ENCODE measurements at regions not wholly inside any gene's neighbourhood (a gene's known extent, or its start where the extent isn't known, plus 50 kb on each side); places are given as distances from the start of the nearest gene placed in this dataset.

DNA sequence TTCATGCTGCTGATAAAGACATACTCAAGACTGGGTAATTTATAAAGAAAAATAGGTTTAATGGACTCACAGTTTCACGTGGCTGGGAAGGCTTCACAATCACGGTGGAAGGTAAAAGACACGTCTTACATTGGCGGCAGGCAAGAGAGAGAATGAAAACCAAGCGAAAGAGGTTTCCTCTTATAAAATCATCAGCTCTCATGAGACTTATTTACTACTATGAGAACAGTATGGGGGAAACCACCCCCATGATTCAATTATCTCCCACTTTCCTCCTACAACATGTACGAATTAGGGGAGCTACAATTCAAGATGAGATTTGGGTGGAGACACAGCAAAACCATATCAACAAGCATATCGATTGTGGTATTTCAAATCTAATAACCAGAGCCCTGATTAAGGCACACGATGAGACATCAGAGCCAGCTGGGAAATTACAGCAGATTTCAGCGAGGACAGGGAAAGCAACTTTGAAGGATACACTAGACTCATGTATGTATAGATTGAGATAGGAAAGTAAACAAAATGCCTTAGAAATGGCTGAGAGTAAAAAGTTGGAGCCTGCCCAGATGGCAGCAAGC is 129.8 kb upstream of the GJE1 start:
- H3K4me1 ChIP-seq = no peaks in the 10 kb centered on the region
- H3K27me3 ChIP-seq = no peaks in the 10 kb centered on the region
- H3K36me3 ChIP-seq = no peaks in the 10 kb centered on the region
- WGBS = 90% methylated on average over 9 of the region's 9 CpGs
- H3K4me3 ChIP-seq = no peak overlapping the region
- no peak for TF ChIP-seq CTCF (IDR thresholded peaks at IDR 0.05)
- TF ChIP-seq POLR2AphosphoS5 (IDR thresholded peaks at IDR 0.05) = no peak
- no peak for TF ChIP-seq POLR2A (IDR thresholded peaks at IDR 0.05)
- TF ChIP-seq EP300 (IDR thresholded peaks at IDR 0.05) = no peak
- no peak overlapping the region for H3K27ac ChIP-seq
- no peak for DNase-seq (ENCODE audit: low spot score in 2 of 2)
- H3K9me3 ChIP-seq = no peaks in the 10 kb centered on the region

DNA sequence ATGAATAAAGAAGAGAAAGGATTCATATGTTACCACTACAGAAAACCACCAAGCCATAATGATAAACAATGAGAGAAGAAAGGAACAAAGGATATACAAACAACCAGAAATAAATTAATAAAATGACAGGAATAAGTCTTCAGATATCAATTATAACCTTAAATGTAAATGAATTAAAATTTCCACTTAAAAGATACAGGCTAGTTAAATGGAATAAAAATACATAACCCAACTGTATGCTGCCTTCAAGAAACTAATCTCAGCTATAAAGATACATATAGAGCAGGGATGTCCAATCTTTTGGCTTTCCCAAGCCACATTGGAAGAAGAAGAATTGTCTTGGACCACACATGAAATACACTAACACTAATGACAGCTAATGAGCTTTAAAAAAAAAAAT is 135.9 kb upstream of the GJE1 start:
- Histone ChIP-seq H3K27me3 (no peaks in the 10 kb centered on the region), H3K4me1 (no peaks in the 10 kb centered on the region), H3K27ac (no peak overlapping the region), H3K4me3 (no peak overlapping the region), H3K36me3 (no peaks in the 10 kb centered on the region), H3K9me3 (no peaks in the 10 kb centered on the region)
- no peak for DNase-seq (ENCODE audit: low spot score in 2 of 2)
- TF ChIP-seq EP300 (IDR thresholded peaks at IDR 0.05) (no peak), POLR2A (IDR thresholded peaks at IDR 0.05) (no peak), POLR2AphosphoS5 (IDR thresholded peaks at IDR 0.05) (no peak), CTCF (IDR thresholded peaks at IDR 0.05) (no peak)

- H3K27ac ChIP-seq = no peak overlapping the region
- no peaks in the 10 kb centered on the region for H3K27me3 ChIP-seq
- 89% methylated on average over 2 of the region's 2 CpGs for WGBS
- no peak overlapping the region for H3K4me3 ChIP-seq
- H3K36me3 ChIP-seq = no peaks in the 10 kb centered on the region
- no peak for DNase-seq (ENCODE audit: low spot score in 2 of 2)
- no peaks in the 10 kb centered on the region for H3K4me1 ChIP-seq
- TF ChIP-seq POLR2AphosphoS5 (IDR thresholded peaks at IDR 0.05) (no peak), POLR2A (IDR thresholded peaks at IDR 0.05) (no peak), CTCF (IDR thresholded peaks at IDR 0.05) (no peak), EP300 (IDR thresholded peaks at IDR 0.05) (no peak)
- no peaks in the 10 kb centered on the region for H3K9me3 ChIP-seq
These were observed 140.6 kb upstream of the GJE1 start for GRCh38 chr6:141992109-141992508.

- 49% methylated on average over 1 of the region's 1 CpG for WGBS
- TF ChIP-seq EP300 (IDR thresholded peaks at IDR 0.05) (no peak), POLR2AphosphoS5 (IDR thresholded peaks at IDR 0.05) (no peak), POLR2A (IDR thresholded peaks at IDR 0.05) (no peak), CTCF (IDR thresholded peaks at IDR 0.05) (no peak)
- no peaks in the 10 kb centered on the region for H3K36me3 ChIP-seq
These were observed 141.9 kb upstream of the GJE1 start for GRCh38 chr6:141990840-141991239.

GRCh38 chr6:141989706-141989959 is 143.1 kb upstream of the GJE1 start:
- Histone ChIP-seq H3K27ac (no peak overlapping the region), H3K27me3 (no peaks in the 10 kb centered on the region), H3K4me3 (no peak overlapping the region), H3K4me1 (no peaks in the 10 kb centered on the region), H3K36me3 (no peaks in the 10 kb centered on the region), H3K9me3 (no peaks in the 10 kb centered on the region)
- TF ChIP-seq EP300 (IDR thresholded peaks at IDR 0.05) = no peak
- no peak for TF ChIP-seq POLR2AphosphoS5 (IDR thresholded peaks at IDR 0.05)
- no peak for TF ChIP-seq CTCF (IDR thresholded peaks at IDR 0.05)
- TF ChIP-seq POLR2A (IDR thresholded peaks at IDR 0.05) = no peak
- no peak for DNase-seq (ENCODE audit: low spot score in 2 of 2)
- 0% methylated on average over 1 of the region's 1 CpG for WGBS

More at GRCh38 chr6:141990840-141991239, 141.9 kb upstream of the GJE1 start:
- no peak for DNase-seq (ENCODE audit: low spot score in 2 of 2)
- Histone ChIP-seq H3K4me3 (no peak overlapping the region), H3K9me3 (no peaks in the 10 kb centered on the region), H3K27me3 (no peaks in the 10 kb centered on the region), H3K4me1 (no peaks in the 10 kb centered on the region), H3K27ac (no peak overlapping the region)
